ENCODE measurements at regions not wholly inside any gene's neighbourhood (a gene's known extent, or its start where the extent isn't known, plus 50 kb on each side); places are given as distances from the start of the nearest gene placed in this dataset.

- TF ChIP-seq CTCF (optimal IDR thresholded peaks at IDR 0.05 in 1 of 3, IDR thresholded peaks at IDR 0.05 in 1 of 3, conservative IDR thresholded peaks at IDR 0.05 in 1 of 3; ENCODE audit: extremely low read depth in 1 of 3, insufficient read depth in 2 of 3, low read length in 3 of 3) (no peak), EZH2 (IDR thresholded peaks at IDR 0.05; ENCODE audit: low read length) (no peak)
These were observed 827.7 kb upstream of the BRINP3 start for GRCh38 chr1:191305370-191305769.

All from keratinocyte (primary cell).